ENCODE measurements at regions not wholly inside any gene's neighbourhood (a gene's known extent, or its start where the extent isn't known, plus 50 kb on each side); places are given as distances from the start of the nearest gene placed in this dataset.

DNA sequence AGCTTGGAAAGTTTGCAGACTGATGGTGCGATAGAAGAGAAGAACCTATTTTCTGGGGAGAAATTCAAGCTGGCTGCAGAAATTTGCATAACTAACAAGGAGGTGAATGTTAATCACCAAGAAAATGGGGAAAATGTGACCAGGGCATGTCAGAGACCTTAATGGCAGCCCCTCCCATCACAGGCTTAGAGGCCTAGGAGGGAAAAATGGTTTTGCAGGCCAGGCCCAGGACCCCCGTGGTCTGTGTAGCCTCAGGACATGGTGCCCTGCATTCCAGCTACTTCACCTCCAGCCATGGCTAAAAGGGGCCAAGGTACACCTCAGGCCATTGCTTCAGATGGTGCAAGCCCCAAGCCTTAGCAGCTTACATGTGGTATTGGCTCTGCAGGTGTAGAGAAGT lies 207.1 kb upstream of the CXorf66 start:
- TF ChIP-seq ESRRG (CRISPR knock-in tag; IDR thresholded peaks at IDR 0.05) (no peak), POU6F1 (CRISPR knock-in tag; IDR thresholded peaks at IDR 0.05; ENCODE audit: borderline replicate concordance, low read depth) (no peak), ARNTL (CRISPR knock-in tag; IDR thresholded peaks at IDR 0.05; ENCODE audit: borderline replicate concordance, low read depth) (no peak), ZNF565 (CRISPR knock-in tag; conservative IDR thresholded peaks at IDR 0.05; ENCODE audit: low read depth) (no peak), BACH2 (CRISPR knock-in tag; IDR thresholded peaks at IDR 0.05; ENCODE audit: borderline replicate concordance) (no peak), SNAI2 (CRISPR knock-in tag; IDR thresholded peaks at IDR 0.05) (no peak), ZFP30 (CRISPR knock-in tag; IDR thresholded peaks at IDR 0.05) (no peak), GLIS3 (CRISPR knock-in tag; IDR thresholded peaks at IDR 0.05) (no peak), RARB (CRISPR knock-in tag; IDR thresholded peaks at IDR 0.05) (no peak), TCF4 (CRISPR knock-in tag; IDR thresholded peaks at IDR 0.05; ENCODE audit: borderline replicate concordance) (no peak), ZNF70 (CRISPR knock-in tag; IDR thresholded peaks at IDR 0.05) (no peak), TOX (CRISPR knock-in tag; IDR thresholded peaks at IDR 0.05; ENCODE audit: borderline replicate concordance) (no peak), ZFP3 (CRISPR knock-in tag; IDR thresholded peaks at IDR 0.05) (no peak), ZC3H10 (CRISPR knock-in tag; IDR thresholded peaks at IDR 0.05) (no peak)
- TF ChIP-seq, protein P1, sequence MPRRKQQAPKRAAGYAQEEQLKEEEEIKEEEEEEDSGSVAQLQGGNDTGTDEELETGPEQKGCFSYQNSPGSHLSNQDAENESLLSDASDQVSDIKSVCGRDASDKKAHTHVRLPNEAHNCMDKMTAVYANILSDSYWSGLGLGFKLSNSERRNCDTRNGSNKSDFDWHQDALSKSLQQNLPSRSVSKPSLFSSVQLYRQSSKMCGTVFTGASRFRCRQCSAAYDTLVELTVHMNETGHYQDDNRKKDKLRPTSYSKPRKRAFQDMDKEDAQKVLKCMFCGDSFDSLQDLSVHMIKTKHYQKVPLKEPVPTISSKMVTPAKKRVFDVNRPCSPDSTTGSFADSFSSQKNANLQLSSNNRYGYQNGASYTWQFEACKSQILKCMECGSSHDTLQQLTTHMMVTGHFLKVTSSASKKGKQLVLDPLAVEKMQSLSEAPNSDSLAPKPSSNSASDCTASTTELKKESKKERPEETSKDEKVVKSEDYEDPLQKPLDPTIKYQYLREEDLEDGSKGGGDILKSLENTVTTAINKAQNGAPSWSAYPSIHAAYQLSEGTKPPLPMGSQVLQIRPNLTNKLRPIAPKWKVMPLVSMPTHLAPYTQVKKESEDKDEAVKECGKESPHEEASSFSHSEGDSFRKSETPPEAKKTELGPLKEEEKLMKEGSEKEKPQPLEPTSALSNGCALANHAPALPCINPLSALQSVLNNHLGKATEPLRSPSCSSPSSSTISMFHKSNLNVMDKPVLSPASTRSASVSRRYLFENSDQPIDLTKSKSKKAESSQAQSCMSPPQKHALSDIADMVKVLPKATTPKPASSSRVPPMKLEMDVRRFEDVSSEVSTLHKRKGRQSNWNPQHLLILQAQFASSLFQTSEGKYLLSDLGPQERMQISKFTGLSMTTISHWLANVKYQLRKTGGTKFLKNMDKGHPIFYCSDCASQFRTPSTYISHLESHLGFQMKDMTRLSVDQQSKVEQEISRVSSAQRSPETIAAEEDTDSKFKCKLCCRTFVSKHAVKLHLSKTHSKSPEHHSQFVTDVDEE (CRISPR knock-in tag; IDR thresholded peaks at IDR 0.05), result no peak
- TF ChIP-seq, protein P2, sequence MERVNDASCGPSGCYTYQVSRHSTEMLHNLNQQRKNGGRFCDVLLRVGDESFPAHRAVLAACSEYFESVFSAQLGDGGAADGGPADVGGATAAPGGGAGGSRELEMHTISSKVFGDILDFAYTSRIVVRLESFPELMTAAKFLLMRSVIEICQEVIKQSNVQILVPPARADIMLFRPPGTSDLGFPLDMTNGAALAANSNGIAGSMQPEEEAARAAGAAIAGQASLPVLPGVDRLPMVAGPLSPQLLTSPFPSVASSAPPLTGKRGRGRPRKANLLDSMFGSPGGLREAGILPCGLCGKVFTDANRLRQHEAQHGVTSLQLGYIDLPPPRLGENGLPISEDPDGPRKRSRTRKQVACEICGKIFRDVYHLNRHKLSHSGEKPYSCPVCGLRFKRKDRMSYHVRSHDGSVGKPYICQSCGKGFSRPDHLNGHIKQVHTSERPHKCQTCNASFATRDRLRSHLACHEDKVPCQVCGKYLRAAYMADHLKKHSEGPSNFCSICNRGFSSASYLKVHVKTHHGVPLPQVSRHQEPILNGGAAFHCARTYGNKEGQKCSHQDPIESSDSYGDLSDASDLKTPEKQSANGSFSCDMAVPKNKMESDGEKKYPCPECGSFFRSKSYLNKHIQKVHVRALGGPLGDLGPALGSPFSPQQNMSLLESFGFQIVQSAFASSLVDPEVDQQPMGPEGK (CRISPR knock-in tag; IDR thresholded peaks at IDR 0.05; ENCODE audit: borderline replicate concordance), result no peak
- TF ChIP-seq, protein P3, sequence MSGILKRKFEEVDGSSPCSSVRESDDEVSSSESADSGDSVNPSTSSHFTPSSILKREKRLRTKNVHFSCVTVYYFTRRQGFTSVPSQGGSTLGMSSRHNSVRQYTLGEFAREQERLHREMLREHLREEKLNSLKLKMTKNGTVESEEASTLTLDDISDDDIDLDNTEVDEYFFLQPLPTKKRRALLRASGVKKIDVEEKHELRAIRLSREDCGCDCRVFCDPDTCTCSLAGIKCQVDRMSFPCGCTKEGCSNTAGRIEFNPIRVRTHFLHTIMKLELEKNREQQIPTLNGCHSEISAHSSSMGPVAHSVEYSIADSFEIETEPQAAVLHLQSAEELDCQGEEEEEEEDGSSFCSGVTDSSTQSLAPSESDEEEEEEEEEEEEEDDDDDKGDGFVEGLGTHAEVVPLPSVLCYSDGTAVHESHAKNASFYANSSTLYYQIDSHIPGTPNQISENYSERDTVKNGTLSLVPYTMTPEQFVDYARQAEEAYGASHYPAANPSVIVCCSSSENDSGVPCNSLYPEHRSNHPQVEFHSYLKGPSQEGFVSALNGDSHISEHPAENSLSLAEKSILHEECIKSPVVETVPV (CRISPR knock-in tag; IDR thresholded peaks at IDR 0.05), result no peak
- no peak for ATAC-seq

- TF ChIP-seq RARB (CRISPR knock-in tag; IDR thresholded peaks at IDR 0.05) (no peak), ZC3H10 (CRISPR knock-in tag; IDR thresholded peaks at IDR 0.05) (no peak), GLIS3 (CRISPR knock-in tag; IDR thresholded peaks at IDR 0.05) (no peak), PPARA (CRISPR knock-in tag; IDR thresholded peaks at IDR 0.05; ENCODE audit: borderline replicate concordance) (no peak), ESRRG (CRISPR knock-in tag; IDR thresholded peaks at IDR 0.05) (no peak), ZNF565 (CRISPR knock-in tag; conservative IDR thresholded peaks at IDR 0.05; ENCODE audit: low read depth) (no peak), TOX (CRISPR knock-in tag; IDR thresholded peaks at IDR 0.05; ENCODE audit: borderline replicate concordance) (no peak), BACH2 (CRISPR knock-in tag; IDR thresholded peaks at IDR 0.05; ENCODE audit: borderline replicate concordance) (no peak), ISL1 (CRISPR knock-in tag; IDR thresholded peaks at IDR 0.05) (no peak), POU6F1 (CRISPR knock-in tag; IDR thresholded peaks at IDR 0.05; ENCODE audit: borderline replicate concordance, low read depth) (no peak)
- TF ChIP-seq, protein P2 (CRISPR knock-in tag; IDR thresholded peaks at IDR 0.05; ENCODE audit: borderline replicate concordance), result no peak
- TF ChIP-seq, protein P3 (CRISPR knock-in tag; IDR thresholded peaks at IDR 0.05), result no peak
- no peak for ATAC-seq
These were observed 202.2 kb upstream of the CXorf66 start for GRCh38 chrX:140167551-140167950.
